ENCODE measurements at regions not wholly inside any gene's neighbourhood (a gene's known extent, or its start where the extent isn't known, plus 50 kb on each side); places are given as distances from the start of the nearest gene placed in this dataset.

DNA sequence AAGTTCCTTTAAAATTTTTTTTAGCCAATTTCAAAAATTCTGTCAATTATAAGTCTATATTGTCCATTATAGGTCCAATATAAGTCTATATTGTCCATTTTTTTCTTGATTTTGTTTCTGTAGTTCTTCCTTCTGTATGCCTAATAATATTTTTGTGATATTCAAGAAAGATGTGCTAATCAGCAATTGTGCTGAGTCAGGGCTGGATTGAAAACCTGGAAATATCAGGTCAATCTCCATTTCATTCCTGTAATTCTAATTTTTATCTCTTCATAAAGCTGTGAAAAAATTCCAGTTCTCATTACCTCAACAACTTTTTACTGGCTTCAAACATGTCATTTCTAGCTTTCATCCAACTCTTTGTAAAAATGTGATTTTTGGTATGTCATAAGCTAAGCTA, 353.7 kb downstream of the SLITRK6 start:
- TF ChIP-seq EZH2 (IDR thresholded peaks at IDR 0.05; ENCODE audit: insufficient read depth, poor library complexity, severe bottlenecking) (no peak), EZH2phosphoT487 (IDR thresholded peaks at IDR 0.05; ENCODE audit: insufficient read depth, low read depth) (no peak)
